ENCODE measurements at regions not wholly inside any gene's neighbourhood (a gene's known extent, or its start where the extent isn't known, plus 50 kb on each side); places are given as distances from the start of the nearest gene placed in this dataset.

DNA sequence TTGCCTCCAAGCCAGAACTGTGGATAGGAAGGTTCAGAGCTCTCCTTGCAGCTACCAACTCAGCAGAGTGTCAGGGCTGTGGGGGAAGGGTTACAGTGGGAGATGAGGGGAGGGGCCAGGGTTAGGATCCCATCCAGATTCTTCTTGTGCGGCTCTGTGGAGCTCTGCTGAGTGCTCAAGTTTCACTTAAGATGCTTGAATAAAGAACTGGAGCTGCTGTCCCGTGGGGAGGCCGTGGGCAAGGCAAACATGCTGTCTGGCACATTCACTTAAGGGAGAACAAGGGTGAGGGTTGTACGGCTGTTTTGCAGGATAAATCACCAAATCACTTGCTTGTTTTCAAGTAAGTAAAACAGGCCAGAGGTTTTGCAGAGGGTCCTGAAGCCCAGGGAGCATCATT, 197.1 kb downstream of the FAM76B start:
- dilution Hi-C loops (cut with MboI; ENCODE audit: extremely low pct_ligation_motif_present, low sequenced_read_pairs) (no loop called here), intact Hi-C loops (cut with micrococcal nuclease) (no loop called here)
- Histone ChIP-seq H3K36me3 (ENCODE audit: control insufficient read depth in 2 of 2, extremely low read depth in 1 of 2, insufficient read depth in 2 of 2, low read length in 2 of 2) (no peaks in the 10 kb centered on the region), H3K4me1 (ENCODE audit: control insufficient read depth, extremely low read depth, insufficient read depth, low read length) (no peaks in the 10 kb centered on the region), H3K79me2 (ENCODE audit: control insufficient read depth, insufficient read depth, low read length) (no peaks in the 10 kb centered on the region), H3K4me3 (replicated peaks in 1 of 3; ENCODE audit: insufficient read depth in 1 of 3, low read depth in 1 of 3, low read length in 3 of 3) (no peak overlapping the region), H3K9me3 (replicated peaks; ENCODE audit: control insufficient read depth, insufficient read depth, low read length) (no peaks in the 10 kb centered on the region), H3K27ac (ENCODE audit: insufficient read depth, low read depth, low read length) (no peak overlapping the region), H3K9me1 (replicated peaks; ENCODE audit: control insufficient read depth, extremely low read depth, insufficient read depth, low read length) (no peaks in the 10 kb centered on the region), H3K27me3 (ENCODE audit: control insufficient read depth in 2 of 2, insufficient read depth in 2 of 2, low read length in 2 of 2) (no peaks in the 10 kb centered on the region), H4K20me1 (replicated peaks; ENCODE audit: control insufficient read depth, extremely low read depth, insufficient read depth, low read length) (no peaks in the 10 kb centered on the region), H3K4me2 (ENCODE audit: insufficient read depth, low read length) (no peak overlapping the region), H2AFZ (ENCODE audit: low read depth, low read length) (no peak overlapping the region), H3K9ac (replicated peaks; ENCODE audit: extremely low read depth, insufficient read depth, low read length) (no peak overlapping the region)
- ChIA-PET CTCF (no interaction called here), POLR2A (no interaction called here)
- FAIRE-seq (no peak), DNase-seq (ENCODE audit: low read depth, low spot score) (no peak)
- TF ChIP-seq, protein P1, sequence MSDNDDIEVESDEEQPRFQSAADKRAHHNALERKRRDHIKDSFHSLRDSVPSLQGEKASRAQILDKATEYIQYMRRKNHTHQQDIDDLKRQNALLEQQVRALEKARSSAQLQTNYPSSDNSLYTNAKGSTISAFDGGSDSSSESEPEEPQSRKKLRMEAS (IDR thresholded peaks at IDR 0.05; ENCODE audit: insufficient read depth, insufficient read length): no peak
- TF ChIP-seq POLR2AphosphoS5 (IDR thresholded peaks at IDR 0.05; ENCODE audit: insufficient read depth, low read depth, low read length) (no peak), POLR2A (IDR thresholded peaks at IDR 0.05; ENCODE audit: low read depth, low read length) (no peak), MYC (IDR thresholded peaks at IDR 0.05; ENCODE audit: low read depth, low read length) (no peak)
- BruUV-seq (replicated peaks): no TSS peak

DNA sequence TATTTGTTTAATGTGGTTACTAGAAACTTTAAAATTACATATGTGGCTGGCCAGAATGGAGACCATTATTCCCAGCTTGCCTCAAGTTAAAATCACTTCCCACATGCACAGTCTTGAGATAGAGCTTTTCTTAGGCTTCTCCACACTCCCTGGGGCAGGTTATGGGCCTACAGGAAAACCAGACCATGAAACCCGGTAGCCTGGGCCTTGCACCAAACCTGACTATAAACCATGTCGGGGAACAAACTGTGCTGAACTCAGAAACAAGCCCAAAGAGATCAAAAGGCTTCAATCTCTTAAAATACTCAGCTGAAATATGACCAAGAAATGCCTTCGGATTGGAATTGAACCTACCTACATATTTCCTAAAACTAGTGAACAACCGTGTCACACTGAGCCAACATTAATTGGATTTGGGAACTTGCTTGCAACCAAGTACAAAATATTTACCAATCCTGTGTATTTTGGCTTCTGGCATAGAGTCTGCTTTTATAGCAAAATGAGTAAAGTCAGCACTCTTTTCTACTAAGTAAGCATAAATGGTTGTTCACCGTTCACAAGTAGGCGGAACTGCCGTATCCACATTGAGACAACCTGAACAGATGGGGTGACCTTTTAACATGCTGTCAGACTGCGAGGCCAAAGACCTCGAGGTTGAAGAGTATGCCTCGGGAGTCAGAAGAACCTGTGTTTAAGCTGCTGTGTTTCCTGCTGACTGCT, 199.5 kb downstream of the FAM76B start:
- Histone ChIP-seq H3K36me3 (ENCODE audit: control insufficient read depth in 2 of 2, extremely low read depth in 1 of 2, insufficient read depth in 2 of 2, low read length in 2 of 2) (no peaks in the 10 kb centered on the region), H3K4me3 (replicated peaks in 1 of 3; ENCODE audit: insufficient read depth in 1 of 3, low read depth in 1 of 3, low read length in 3 of 3) (no peak overlapping the region), H3K27me3 (ENCODE audit: control insufficient read depth in 2 of 2, insufficient read depth in 2 of 2, low read length in 2 of 2) (no peaks in the 10 kb centered on the region), H3K79me2 (ENCODE audit: control insufficient read depth, insufficient read depth, low read length) (no peaks in the 10 kb centered on the region), H3K9me3 (replicated peaks; ENCODE audit: control insufficient read depth, insufficient read depth, low read length) (no peaks in the 10 kb centered on the region), H3K9me1 (replicated peaks; ENCODE audit: control insufficient read depth, extremely low read depth, insufficient read depth, low read length) (no peaks in the 10 kb centered on the region), H3K9ac (replicated peaks; ENCODE audit: extremely low read depth, insufficient read depth, low read length) (no peak overlapping the region), H3K4me1 (ENCODE audit: control insufficient read depth, extremely low read depth, insufficient read depth, low read length) (no peaks in the 10 kb centered on the region), H4K20me1 (replicated peaks; ENCODE audit: control insufficient read depth, extremely low read depth, insufficient read depth, low read length) (no peaks in the 10 kb centered on the region), H3K27ac (ENCODE audit: insufficient read depth, low read depth, low read length) (no peak overlapping the region), H3K4me2 (ENCODE audit: insufficient read depth, low read length) (no peak overlapping the region), H2AFZ (ENCODE audit: low read depth, low read length) (no peak overlapping the region)
- POLR2A ChIA-PET: no interaction called here
- intact Hi-C loops (cut with micrococcal nuclease) (loop anchor here (1.0 kb wide), 1 partner anchor 22 kb away; no protein-coding TSS in a partner anchor), dilution Hi-C loops (cut with MboI; ENCODE audit: extremely low pct_ligation_motif_present, low sequenced_read_pairs) (no loop called here)
- CTCF ChIA-PET: no interaction called here
- TF ChIP-seq, protein P1 (IDR thresholded peaks at IDR 0.05; ENCODE audit: insufficient read depth, insufficient read length): no peak
- TF ChIP-seq POLR2AphosphoS5 (IDR thresholded peaks at IDR 0.05; ENCODE audit: insufficient read depth, low read depth, low read length): no peak
- no peak for TF ChIP-seq EZH2 (IDR thresholded peaks at IDR 0.05; ENCODE audit: borderline replicate concordance, low read depth, low read length, severe bottlenecking)
- TF ChIP-seq, protein P2, sequence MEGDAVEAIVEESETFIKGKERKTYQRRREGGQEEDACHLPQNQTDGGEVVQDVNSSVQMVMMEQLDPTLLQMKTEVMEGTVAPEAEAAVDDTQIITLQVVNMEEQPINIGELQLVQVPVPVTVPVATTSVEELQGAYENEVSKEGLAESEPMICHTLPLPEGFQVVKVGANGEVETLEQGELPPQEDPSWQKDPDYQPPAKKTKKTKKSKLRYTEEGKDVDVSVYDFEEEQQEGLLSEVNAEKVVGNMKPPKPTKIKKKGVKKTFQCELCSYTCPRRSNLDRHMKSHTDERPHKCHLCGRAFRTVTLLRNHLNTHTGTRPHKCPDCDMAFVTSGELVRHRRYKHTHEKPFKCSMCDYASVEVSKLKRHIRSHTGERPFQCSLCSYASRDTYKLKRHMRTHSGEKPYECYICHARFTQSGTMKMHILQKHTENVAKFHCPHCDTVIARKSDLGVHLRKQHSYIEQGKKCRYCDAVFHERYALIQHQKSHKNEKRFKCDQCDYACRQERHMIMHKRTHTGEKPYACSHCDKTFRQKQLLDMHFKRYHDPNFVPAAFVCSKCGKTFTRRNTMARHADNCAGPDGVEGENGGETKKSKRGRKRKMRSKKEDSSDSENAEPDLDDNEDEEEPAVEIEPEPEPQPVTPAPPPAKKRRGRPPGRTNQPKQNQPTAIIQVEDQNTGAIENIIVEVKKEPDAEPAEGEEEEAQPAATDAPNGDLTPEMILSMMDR (IDR thresholded peaks at IDR 0.05; ENCODE audit: extremely low read depth in 1 of 2, insufficient read depth in 1 of 2, low read depth in 1 of 2, low read length in 2 of 2): no peak
- no peak for TF ChIP-seq GATA2 (IDR thresholded peaks at IDR 0.05; ENCODE audit: insufficient read depth, insufficient read length, low read depth, low read length)
- TF ChIP-seq POLR2A (IDR thresholded peaks at IDR 0.05; ENCODE audit: low read depth, low read length): no peak
- no peak for TF ChIP-seq JUN (IDR thresholded peaks at IDR 0.05; ENCODE audit: borderline replicate concordance, insufficient read depth, insufficient read length, low read depth)
- BruUV-seq (replicated peaks): no TSS peak
- FAIRE-seq: no peak
- no peak for DNase-seq (ENCODE audit: low read depth, low spot score)

Data from endothelial cell of umbilical vein (primary cell).